GM19023 (cell line): ENCODE measurements at regions not wholly inside any gene's neighbourhood (a gene's known extent, or its start where the extent isn't known, plus 50 kb on each side); places are given as distances from the start of the nearest gene placed in this dataset.
"Not testable (repeated sequence)": the region's sequence is repeated elsewhere in the genome, so short reads cannot be mapped to it uniquely, and the experiment has no call there.

Source experiments
- ATAC-seq: cut with Tn5 transposase; IDR thresholded peaks from one replicate; pipeline ENCODE4 v1.9.1; 2021; ENCODE audit warnings: mild to moderate bottlenecking, moderate library complexity; ENCODE audit not compliant: unreplicated experiment

- no peak for ATAC-seq
These were observed 412.3 kb upstream of the CHORDC1 start for GRCh38 chr11:90635151-90635550.

- ATAC-seq = no peak
These were observed 407.3 kb upstream of the CHORDC1 start for GRCh38 chr11:90630176-90630575.

DNA sequence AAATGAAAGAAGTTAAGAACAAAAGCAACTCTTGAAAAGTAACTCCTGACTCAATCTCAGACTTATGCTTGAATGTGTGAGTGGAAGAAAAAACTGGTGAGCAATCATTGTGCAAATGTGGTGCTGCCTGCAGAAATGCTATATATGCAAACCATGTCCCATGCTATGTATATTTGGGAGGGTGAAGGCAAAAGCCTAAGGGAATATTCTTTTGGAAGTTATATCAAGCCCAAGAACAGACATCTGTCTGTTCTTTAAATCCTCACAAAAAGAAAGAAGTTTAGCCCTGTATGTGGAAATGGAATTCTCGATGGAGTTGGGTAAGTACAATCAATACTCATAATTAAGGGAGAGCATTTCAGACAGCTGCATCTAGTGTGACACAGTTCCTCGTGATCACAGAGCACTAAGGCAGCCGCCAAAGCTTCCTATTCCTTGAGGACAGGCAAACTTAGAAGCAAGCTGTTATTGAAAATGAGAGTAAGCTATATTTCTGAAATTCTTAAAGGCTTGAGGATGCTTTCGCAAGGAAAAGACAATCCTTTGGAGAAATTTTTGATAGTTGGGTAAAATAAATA lies 406.5 kb upstream of the CHORDC1 start:
- no peak for ATAC-seq

GRCh38 chr11:90614318-90614717 lies 391.5 kb upstream of the CHORDC1 start:
- no peak for ATAC-seq

- ATAC-seq = not testable (repeated sequence)
These were observed 390.2 kb upstream of the CHORDC1 start for GRCh38 chr11:90613037-90613436.

DNA sequence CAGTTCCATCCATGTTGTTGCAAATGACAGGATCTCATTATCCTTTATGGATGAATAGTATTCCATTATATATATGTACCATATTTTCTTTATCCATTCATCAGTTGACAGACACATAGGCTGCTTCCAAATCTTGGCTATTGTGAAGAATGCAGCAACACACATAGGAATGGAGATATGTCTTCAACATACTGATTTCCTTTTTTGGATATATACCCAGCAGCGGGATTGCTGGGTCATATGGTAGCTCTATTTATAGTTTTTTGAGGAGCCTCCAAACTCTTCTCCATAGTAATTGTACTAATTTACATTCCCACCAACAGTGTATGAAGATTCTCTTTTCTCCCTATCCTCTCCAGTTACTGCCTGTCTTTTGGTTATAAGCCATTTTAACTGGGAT lies 383.9 kb upstream of the CHORDC1 start:
- no peak for ATAC-seq

- no peak for ATAC-seq
These were observed 378.4 kb upstream of the CHORDC1 start for GRCh38 chr11:90601261-90601660.

DNA sequence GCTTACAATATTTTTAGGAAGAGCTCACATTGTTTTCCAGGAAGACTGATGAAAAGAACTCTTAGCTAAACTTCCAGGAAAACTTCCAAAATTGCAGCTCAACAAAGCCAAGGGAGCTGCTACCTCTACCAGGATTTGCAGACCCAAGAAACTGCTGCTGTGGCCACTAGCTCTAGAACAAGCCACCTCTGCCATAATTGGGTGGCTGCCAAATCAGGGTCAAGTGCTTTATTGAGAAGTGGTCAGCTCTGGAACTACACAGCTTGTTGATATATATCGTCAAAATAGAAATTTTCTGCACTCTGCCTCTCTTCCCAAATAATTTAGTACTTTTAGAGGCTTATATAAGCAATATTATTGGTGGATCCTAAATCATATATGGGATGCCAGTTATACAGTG lies 371.8 kb upstream of the CHORDC1 start:
- ATAC-seq = no peak

DNA sequence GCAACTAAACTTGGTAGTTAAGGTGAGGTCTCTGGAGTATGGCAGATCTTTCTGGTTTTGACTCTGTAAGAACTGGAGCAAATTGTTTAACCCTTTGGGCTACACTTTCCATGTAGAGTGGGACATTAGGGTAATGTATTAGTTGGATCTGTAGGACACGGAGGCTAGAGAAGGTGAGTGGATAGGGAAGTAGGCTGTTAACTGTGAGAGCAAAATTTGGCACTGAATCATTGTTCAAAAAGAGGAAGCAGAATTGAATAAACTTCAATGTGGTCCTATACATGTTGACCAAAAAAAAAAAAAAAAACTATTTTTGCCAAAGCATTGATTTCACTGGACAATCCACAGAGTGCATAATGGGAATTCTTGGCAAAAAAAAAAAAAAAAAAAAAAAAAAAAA lies 370.2 kb upstream of the CHORDC1 start:
- ATAC-seq = no peak

DNA sequence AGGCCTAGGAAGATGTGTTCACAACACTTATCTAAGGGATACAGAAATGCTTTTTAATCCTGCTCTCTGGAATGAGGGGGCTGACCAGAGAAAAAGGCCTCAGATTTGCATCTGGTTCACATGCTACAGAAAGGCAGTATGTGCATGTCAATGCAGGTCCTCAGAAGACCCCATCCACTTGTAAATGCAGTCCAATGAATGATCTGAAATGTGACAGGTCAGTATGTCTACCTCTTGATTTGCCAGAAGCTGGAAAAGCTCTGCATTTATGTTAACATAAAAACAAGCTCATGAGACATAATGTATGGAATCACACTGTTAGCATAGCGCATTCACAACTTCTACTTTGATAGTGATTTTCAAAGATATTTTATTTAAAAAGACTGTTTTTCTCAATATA lies 367.4 kb upstream of the CHORDC1 start:
- no peak for ATAC-seq

DNA sequence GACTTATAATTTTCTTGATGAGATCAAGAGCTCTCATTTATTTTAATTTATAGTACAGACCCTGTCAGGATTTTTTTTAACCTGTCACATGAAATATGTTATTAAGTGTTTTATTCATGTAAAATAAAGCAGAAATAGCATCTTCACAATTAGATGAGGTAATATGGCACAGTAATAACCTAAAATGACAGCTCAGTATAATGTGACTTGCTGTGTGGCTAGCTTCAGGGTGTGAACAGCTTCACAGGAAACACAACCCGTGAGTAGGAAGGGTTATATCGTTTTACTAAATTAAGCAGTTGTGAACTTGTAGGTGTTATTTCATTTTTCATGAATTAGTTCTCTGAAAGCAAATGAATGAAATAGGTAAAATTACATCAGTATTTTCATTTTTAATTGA lies 366.9 kb upstream of the CHORDC1 start:
- no peak for ATAC-seq

DNA sequence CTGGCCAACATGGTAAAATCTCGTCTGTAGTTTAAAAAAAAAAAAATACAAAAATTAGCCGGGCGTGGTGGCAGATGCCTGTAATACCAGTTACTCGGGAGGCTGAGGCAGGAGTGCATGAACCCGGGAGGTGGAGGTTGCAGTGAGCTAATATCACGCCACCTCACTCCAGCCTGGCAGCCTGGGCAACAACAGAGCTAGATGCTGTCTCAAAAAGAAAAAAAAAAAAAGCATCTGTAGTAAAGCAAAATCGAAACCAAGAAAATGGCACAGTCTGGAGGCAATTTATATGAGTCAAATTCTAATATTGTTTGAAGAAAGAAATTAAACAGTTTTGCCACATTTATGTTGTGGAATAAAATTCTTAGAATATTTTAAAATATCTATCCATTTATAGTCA lies 365.0 kb upstream of the CHORDC1 start:
- no peak for ATAC-seq

GRCh38 chr11:90585491-90585890 lies 362.6 kb upstream of the CHORDC1 start:
- ATAC-seq = no peak

DNA sequence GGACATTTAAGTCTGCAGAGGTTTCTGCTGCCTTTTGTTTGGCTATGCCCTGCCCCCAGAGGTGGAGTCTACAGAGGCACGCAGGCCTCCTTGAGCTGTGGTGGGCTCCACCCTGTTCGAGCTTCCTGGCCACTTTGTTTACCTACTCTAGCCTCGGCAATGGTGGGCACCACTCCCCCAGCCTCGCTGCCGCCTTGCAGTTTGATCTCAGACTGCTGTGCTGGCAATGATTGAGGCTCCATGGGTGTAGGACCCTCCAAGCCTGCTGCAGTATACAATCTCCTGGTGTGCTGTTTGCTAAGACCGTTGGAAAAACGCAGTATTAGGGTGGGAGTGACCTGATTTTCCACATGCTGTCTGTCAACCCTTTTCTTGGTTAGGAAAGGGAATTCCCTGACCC lies 360.1 kb upstream of the CHORDC1 start:
- ATAC-seq = not testable (repeated sequence)

GRCh38 chr11:90564531-90564930 lies 341.7 kb upstream of the CHORDC1 start:
- ATAC-seq = no peak

DNA sequence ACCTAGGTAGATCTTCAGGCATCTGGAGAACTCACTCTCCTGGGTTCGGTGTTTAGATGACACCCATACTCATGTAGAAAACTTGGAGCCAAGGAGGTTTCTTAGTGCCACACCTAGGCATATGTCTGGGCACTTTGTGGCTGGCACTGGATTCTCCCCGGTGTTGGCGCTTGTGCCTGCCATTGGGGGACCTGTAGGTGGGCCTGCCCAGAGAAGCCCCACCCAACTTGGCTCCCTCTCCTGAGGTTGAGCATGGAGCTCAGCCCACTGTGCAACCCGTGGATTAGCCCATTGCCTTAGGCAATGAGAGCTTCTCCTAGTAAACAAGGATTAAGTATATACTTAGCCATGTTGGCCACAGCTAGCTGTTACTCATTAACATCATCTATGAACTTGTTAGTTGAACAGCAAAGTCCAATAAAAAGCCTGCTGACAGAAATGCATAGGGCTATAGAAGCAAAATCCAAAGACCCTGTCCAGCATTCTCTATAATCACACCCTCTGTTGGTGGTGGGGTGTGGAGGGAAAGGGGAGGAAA lies 335.5 kb upstream of the CHORDC1 start:
- no peak for ATAC-seq

GRCh38 chr11:90556606-90557005 lies 333.8 kb upstream of the CHORDC1 start:
- no peak for ATAC-seq

DNA sequence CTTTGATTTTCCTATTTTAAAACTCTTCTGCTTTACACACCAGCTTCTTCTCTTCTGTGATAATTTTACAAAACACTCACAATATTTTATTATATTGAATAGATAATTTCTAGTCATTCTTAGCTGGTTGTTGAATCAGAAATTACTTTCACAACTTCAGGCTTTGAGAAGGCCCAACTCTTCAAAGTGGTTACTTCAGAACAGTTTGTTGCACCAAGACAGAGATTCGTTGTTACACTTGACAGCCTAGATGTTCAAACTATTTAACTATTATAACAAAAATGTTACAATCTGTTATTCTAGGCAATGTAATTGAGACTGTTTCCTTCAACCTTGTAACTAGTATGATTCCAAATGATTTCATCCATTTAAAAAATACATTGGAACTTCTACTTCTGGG lies 333.2 kb upstream of the CHORDC1 start:
- no peak for ATAC-seq

GRCh38 chr11:90555477-90555876 lies 332.6 kb upstream of the CHORDC1 start:
- no peak for ATAC-seq

DNA sequence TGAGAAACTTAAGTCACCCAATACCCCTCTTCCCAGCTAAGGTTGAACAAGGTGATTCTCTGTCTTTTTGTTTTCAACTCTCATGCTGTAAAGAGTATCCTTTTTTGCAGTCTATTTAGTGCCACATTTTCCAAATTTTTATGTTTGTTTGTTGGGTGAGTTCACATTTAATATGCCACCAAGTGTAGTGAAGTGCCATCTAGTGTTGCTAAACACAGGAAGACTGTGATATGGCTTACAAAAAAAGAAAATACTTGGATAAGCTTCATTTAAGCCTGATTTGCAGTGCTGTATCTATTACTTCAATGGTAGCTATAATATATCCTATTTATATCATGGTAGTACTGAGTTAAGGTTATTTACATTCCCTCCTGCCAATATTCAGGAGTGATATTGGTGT lies 319.2 kb upstream of the CHORDC1 start:
- ATAC-seq = no peak

GRCh38 chr11:90536301-90536700 lies 313.5 kb upstream of the CHORDC1 start:
- no peak for ATAC-seq

DNA sequence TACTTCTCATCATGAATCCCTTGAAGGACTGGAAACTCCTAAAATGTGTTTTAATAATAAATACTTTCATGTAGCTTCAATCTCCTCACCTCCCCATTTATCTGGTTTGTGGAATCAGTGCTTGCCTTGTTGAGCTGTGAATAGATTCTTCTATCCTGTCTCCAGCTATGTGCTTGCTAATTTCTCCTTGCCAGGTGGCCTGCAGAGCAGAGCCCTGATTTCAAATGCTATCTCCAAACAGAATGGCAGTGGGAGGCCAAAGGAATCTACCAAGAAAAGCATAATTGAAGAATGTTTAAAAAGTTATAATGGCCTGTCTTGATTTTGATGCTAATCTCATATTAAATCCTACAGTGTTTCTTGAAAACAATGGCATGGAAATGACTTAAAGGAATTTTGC lies 309.3 kb upstream of the CHORDC1 start:
- no peak for ATAC-seq

DNA sequence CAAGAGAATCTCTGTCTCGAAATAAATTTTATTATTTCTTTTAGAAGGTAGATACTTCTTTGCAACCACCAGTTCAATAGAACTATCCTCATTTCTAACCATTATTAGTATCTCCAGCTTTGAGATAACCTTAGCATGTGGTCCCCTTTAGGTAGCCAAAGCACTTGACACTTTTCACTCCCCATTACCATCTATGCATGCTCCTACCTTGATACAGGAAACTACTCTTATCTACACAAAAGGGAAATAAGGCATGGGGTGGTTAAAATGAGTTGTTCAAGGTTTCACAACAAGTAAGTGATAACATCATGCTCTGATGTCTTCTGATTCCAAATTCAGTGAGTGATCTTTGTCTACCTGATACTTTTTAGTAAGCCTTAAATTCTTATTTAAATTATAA lies 308.2 kb upstream of the CHORDC1 start:
- no peak for ATAC-seq
